Stimulated activated CD4-positive, alpha-beta T cell treated with anti-CD3 and anti-CD28 coated beads, TNF-alpha, amount 100 ng/mL, for 4 hours (primary cell): ENCODE measurements at regions not wholly inside any gene's neighbourhood (a gene's known extent, or its start where the extent isn't known, plus 50 kb on each side); places are given as distances from the start of the nearest gene placed in this dataset.

ENCODE experiments used
- DNase-seq, 3 experiments: peaks; one replicate each; pipeline ENCODE4 v3.0.0-alpha.2; 2020; ENCODE audit warnings: low read depth in 3 of 3

- DNase-seq: no peak
Observed at GRCh38 chr14:105843444-105844046, 317.2 kb downstream of the TMEM121 start.

- no peak for DNase-seq
Observed at GRCh38 chr14:105844047-105844630, 317.8 kb downstream of the TMEM121 start.

GRCh38 chr14:105844810-105845724 lies 318.7 kb downstream of the TMEM121 start:
- DNase-seq: no peak

- no peak for DNase-seq
Observed at GRCh38 chr14:105845725-105846309, 319.4 kb downstream of the TMEM121 start.

- DNase-seq: no peak
Observed at GRCh38 chr14:105846312-105846711, 319.9 kb downstream of the TMEM121 start.

GRCh38 chr14:105847400-105847799 lies 321.0 kb downstream of the TMEM121 start:
- DNase-seq: no peak

DNA sequence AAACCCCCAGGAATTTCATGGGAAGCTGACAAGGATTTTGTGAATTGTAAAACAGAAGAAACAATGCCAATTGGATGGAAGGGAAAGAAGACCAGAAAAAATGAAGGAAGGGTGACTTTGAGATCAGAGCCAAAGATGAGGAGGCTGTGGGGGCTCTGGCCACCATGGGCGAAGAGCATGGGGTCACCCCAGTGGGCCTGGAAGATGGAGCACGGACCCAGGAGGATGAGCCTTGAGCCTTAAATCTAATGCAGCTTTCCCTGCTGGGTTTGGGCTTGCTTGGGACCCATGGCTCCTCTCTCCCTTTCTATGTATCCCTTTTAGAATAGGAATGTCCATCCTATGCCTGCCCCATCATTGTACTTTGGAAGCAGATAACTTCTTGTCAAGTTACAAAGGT lies 322.2 kb downstream of the TMEM121 start:
- no peak for DNase-seq

- no peak for DNase-seq
Observed at GRCh38 chr14:105849933-105850626, 323.7 kb downstream of the TMEM121 start.

DNA sequence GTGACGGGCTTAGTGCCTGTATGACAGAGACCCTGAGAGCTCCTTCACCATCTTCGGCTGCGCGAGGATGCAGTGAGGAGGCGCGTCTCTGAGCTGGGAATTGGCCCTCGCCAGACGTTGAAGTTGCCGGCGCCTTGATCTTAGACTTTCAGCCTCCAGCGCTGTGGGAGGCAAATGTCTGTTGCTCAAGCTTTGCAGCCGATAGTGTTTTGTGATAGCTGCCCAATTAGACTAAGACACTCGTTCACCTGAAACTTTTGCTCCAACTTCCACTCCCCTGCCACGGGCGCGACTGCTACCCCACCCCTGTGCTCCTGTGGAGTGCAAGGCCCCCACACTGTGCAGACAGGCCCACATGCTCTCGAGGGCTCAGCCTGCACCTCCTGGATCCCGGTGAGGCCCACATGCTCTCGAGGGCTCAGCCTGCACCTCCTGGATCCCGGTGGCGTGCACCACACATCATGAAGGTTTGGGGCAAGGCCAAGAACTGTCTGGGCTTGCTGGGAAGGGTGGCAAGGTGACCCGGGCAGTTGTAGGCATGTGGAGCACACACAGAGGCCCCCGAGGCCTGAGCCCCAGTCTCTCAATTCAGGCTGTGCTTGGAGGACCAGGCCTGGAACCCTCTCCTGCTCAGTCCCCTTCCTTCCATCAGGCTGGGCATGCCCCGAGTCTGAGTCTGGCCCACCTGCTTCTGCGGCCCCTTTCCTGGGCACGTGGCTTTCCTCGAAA lies 324.6 kb downstream of the TMEM121 start:
- no peak for DNase-seq

DNA sequence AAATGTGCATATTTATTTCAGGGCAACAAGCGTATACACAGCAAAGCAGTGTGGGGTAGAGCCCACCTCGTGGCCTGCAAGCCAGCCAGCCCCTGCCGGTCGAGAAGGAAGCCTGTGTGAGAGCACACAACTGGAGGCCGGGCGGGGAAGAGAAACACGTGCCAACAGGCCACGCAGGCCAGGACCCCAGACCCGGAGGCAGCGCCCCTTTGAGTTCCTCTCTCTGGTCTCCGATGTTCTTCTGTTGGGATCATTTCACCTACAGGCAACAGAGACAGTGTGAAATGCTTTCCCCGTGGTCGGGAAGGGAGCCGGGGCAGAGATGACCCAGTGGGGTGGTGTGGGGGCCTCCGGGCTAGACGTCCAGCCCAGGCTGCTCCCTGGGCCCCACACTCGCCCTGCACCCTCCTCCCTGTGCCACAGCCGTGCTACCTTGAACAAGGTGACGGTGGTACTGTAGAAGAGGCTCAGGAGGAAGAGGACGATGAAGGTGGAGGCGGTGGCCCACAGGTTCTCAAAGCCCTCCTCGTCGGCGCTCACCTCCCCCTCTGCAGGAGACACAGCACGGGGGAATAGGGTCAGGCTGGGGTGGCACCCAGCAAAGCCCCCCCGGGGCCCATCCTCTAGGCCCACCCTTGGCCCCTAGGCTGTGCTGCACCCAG lies 325.5 kb downstream of the TMEM121 start:
- DNase-seq: no peak

GRCh38 chr14:105852378-105853088 lies 326.1 kb downstream of the TMEM121 start:
- no peak for DNase-seq

- DNase-seq: no peak
Observed at GRCh38 chr14:105853089-105853906, 326.9 kb downstream of the TMEM121 start.

- DNase-seq: no peak
Observed at GRCh38 chr14:105853907-105854599, 327.7 kb downstream of the TMEM121 start.

GRCh38 chr14:105854600-105855245 lies 328.3 kb downstream of the TMEM121 start:
- no peak for DNase-seq

DNA sequence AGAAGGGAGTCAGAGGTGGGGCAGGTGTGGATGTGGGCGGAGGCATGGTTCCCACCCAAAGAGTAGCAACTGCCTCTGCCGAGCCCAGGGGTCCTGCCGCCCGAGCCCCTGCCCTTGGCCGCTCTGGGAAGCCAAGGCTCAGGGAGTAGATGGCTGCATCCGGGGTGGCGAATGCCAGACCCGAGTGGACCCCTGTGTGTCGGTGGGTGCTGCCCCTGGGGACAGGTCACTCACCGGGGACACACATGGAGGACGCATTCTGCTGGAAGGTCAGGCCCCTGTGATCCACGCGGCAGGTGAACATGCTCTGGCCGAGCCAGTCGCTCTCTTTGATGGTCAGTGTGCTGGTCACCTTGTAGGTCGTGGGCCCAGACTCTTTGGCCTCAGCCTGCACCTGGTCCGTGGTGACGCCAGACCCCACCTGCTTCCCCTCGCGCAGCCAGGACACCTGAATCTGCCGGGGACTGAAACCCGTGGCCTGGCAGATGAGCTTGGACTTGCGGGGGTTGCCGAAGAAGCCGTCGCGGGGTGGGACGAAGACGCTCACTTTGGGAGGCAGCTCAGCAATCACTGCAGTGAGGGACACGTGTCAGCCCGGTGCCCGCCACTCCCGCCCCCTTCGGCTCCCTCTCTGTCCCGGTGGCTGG lies 329.0 kb downstream of the TMEM121 start:
- no peak for DNase-seq

GRCh38 chr14:105855893-105856675 lies 329.7 kb downstream of the TMEM121 start:
- DNase-seq: no peak
